ENCODE measurements at regions not wholly inside any gene's neighbourhood (a gene's known extent, or its start where the extent isn't known, plus 50 kb on each side); places are given as distances from the start of the nearest gene placed in this dataset.

GRCh38 chr15:38038659-38039442 is 104.4 kb downstream of the TMCO5A start:
- Histone ChIP-seq H3K27ac (no peak overlapping the region), H3K4me3 (no peak overlapping the region), H3K4me1 (peaks cover 13% of the 10 kb centered on the region), H3K9me3 (no peaks in the 10 kb centered on the region), H3K27me3 (no peaks in the 10 kb centered on the region), H3K36me3 (ENCODE audit: low read depth, missing control alignments) (no peaks in the 10 kb centered on the region)
- 90 to 93% methylated on average over 4 of the region's 4 CpGs for WGBS, 2 donors
- intact Hi-C loops (cut with DNase I; ENCODE audit: low total_unique reads): no loop called here
- no peak for DNase-seq
- no peak for TF ChIP-seq POLR2A (IDR thresholded peaks at IDR 0.05)
- TF ChIP-seq CTCF (IDR thresholded peaks at IDR 0.05): no peak

GRCh38 chr15:38040615-38041014 is 106.2 kb downstream of the TMCO5A start:
- Histone ChIP-seq H3K4me3 (no peak overlapping the region), H3K36me3 (ENCODE audit: low read depth, missing control alignments) (no peaks in the 10 kb centered on the region), H3K9me3 (no peaks in the 10 kb centered on the region), H3K27me3 (no peaks in the 10 kb centered on the region), H3K27ac (no peak overlapping the region), H3K4me1 (peaks cover 13% of the 10 kb centered on the region)
- 96 to 100% methylated on average over 2 of the region's 2 CpGs for WGBS, 2 donors
- intact Hi-C loops (cut with DNase I; ENCODE audit: low total_unique reads): no loop called here
- TF ChIP-seq POLR2A (IDR thresholded peaks at IDR 0.05) (no peak), CTCF (IDR thresholded peaks at IDR 0.05) (no peak)
- no peak for DNase-seq

GRCh38 chr15:38041576-38041975 is 107.1 kb downstream of the TMCO5A start:
- no peaks in the 10 kb centered on the region for H3K27me3 ChIP-seq
- DNase-seq: no peak
- H3K4me3 ChIP-seq: no peak overlapping the region
- TF ChIP-seq POLR2A (IDR thresholded peaks at IDR 0.05): no peak
- no peak for TF ChIP-seq CTCF (IDR thresholded peaks at IDR 0.05)
- WGBS, 2 donors: 24 to 37% methylated on average over 2 of the region's 2 CpGs
- no peaks in the 10 kb centered on the region for H3K36me3 ChIP-seq (ENCODE audit: low read depth, missing control alignments)
- H3K9me3 ChIP-seq: no peaks in the 10 kb centered on the region
- no peak overlapping the region for H3K27ac ChIP-seq
- intact Hi-C loops (cut with DNase I; ENCODE audit: low total_unique reads): no loop called here
- peaks cover 13% of the 10 kb centered on the region for H3K4me1 ChIP-seq

- Histone ChIP-seq H3K4me1 (peaks cover 13% of the 10 kb centered on the region), H3K27ac (peak overlapping the region; percentile 28 to 73), H3K27me3 (no peaks in the 10 kb centered on the region), H3K36me3 (ENCODE audit: low read depth, missing control alignments) (no peaks in the 10 kb centered on the region), H3K9me3 (no peaks in the 10 kb centered on the region), H3K4me3 (no peak overlapping the region)
- no peak for DNase-seq
- TF ChIP-seq POLR2A (IDR thresholded peaks at IDR 0.05): no peak
- WGBS, 2 donors: 78 to 87% methylated on average over 1 of the region's 1 CpG
- intact Hi-C loops (cut with DNase I; ENCODE audit: low total_unique reads): no loop called here
Observed at GRCh38 chr15:38042211-38042610, 107.8 kb downstream of the TMCO5A start.

GRCh38 chr15:38042707-38043445 is 108.4 kb downstream of the TMCO5A start:
- Histone ChIP-seq H3K9me3 (no peaks in the 10 kb centered on the region), H3K36me3 (ENCODE audit: low read depth, missing control alignments) (no peaks in the 10 kb centered on the region), H3K27ac (peak overlapping the region; percentile 28 to 73), H3K4me1 (peaks cover 13% of the 10 kb centered on the region), H3K27me3 (no peaks in the 10 kb centered on the region), H3K4me3 (no peak overlapping the region)
- WGBS, 2 donors: 36% methylated on average over 8 to 9 of the region's 9 CpGs
- intact Hi-C loops (cut with DNase I; ENCODE audit: low total_unique reads): no loop called here
- TF ChIP-seq CTCF (IDR thresholded peaks at IDR 0.05): no peak
- no peak for TF ChIP-seq POLR2A (IDR thresholded peaks at IDR 0.05)
- DNase-seq: peak; percentile 54
